Keratinocyte (primary cell): ENCODE measurements at regions not wholly inside any gene's neighbourhood (a gene's known extent, or its start where the extent isn't known, plus 50 kb on each side); places are given as distances from the start of the nearest gene placed in this dataset.

Source experiments
- DNase-seq: peaks from one replicate; pipeline ENCODE4 v3.0.0-alpha.2; 2011; ENCODE audit warnings: low read depth, missing footprints, low spot score
- FAIRE-seq: peaks from 2 replicates; lab custom pipeline; 2011; peaks lifted over from hg19 to GRCh38; lab: Jason Lieb, UNC
- H2AFZ ChIP-seq: 2 replicates; pipeline ENCODE4 v1.6.0; 2012; ENCODE audit warnings: low read length, control low read depth, inconsistent platforms; ENCODE audit not compliant: control insufficient read depth
- H3K27ac ChIP-seq: 2 replicates; pipeline ENCODE4 v1.5.1; 2011; ENCODE audit warnings: low read length; ENCODE audit not compliant: control insufficient read depth, insufficient read depth
- H3K27me3 ChIP-seq: 3 replicates; pipeline ENCODE4 v1.6.0; 2011; ENCODE audit warnings: low read length; ENCODE audit not compliant: control insufficient read depth, insufficient read depth; ENCODE audit errors: extremely low read depth
- H3K36me3 ChIP-seq, 2 experiments: 2 replicates in 1 of 2; 3 replicates in 1 of 2; pipeline ENCODE4 v1.5.1; 2011; ENCODE audit warnings: low read length in 2 of 2, mild to moderate bottlenecking in 1 of 2; ENCODE audit not compliant: control insufficient read depth in 2 of 2, insufficient read depth in 2 of 2; ENCODE audit errors: extremely low read depth in 1 of 2
- H3K4me1 ChIP-seq: 3 replicates; pipeline ENCODE4 v1.5.1; 2011; ENCODE audit warnings: low read length; ENCODE audit not compliant: control insufficient read depth, insufficient read depth; ENCODE audit errors: extremely low read depth
- H3K4me2 ChIP-seq: 3 replicates; pipeline ENCODE4 v1.6.0; 2011; ENCODE audit warnings: low read depth, low read length; ENCODE audit not compliant: control insufficient read depth, insufficient read depth; ENCODE audit errors: extremely low read depth
- H3K4me3 ChIP-seq, 3 experiments: fragments of 200-600 bp in 1 of 3; sonication (generic) in 1 of 3; 2 replicates in 2 of 3; 3 replicates in 1 of 3; pipeline ENCODE4 v1.5.1; 2011 to 2016; ENCODE audit warnings: low read length in 3 of 3, mild to moderate bottlenecking in 3 of 3, control low read depth in 2 of 3, inconsistent platforms in 1 of 3, low read depth in 1 of 3, mixed read lengths in 1 of 3, mixed run types in 1 of 3, moderate library complexity in 1 of 3; ENCODE audit not compliant: control insufficient read depth in 2 of 3, insufficient read depth in 2 of 3; ENCODE audit errors: extremely low read depth in 1 of 3
- H3K79me2 ChIP-seq: 2 replicates; pipeline ENCODE4 v1.6.0; 2012; ENCODE audit warnings: low read length; ENCODE audit not compliant: control insufficient read depth, insufficient read depth
- H3K9ac ChIP-seq: 3 replicates; pipeline ENCODE4 v1.6.0; 2011; ENCODE audit warnings: low read length; ENCODE audit not compliant: control insufficient read depth, insufficient read depth; ENCODE audit errors: extremely low read depth
- H3K9me1 ChIP-seq: 3 replicates; pipeline ENCODE4 v1.6.0; 2011; ENCODE audit warnings: low read length; ENCODE audit not compliant: control insufficient read depth, insufficient read depth; ENCODE audit errors: extremely low read depth
- H3K9me3 ChIP-seq: 2 replicates; pipeline ENCODE4 v1.5.1; 2012; ENCODE audit warnings: low read depth, low read length; ENCODE audit not compliant: control insufficient read depth
- H4K20me1 ChIP-seq: 3 replicates; pipeline ENCODE4 v1.6.0; 2011; ENCODE audit warnings: low read length; ENCODE audit not compliant: control insufficient read depth, insufficient read depth; ENCODE audit errors: extremely low read depth
- EZH2 ChIP-seq: IDR thresholded peaks from one replicate; pipeline ENCODE4 v1.6.1; 2012; ENCODE audit warnings: inconsistent platforms, mild to moderate bottlenecking, low read length, moderate library complexity
- dilution Hi-C: fragments of 300-500 bp; cut with MboI; formaldehyde crosslinking; loops from one replicate; pipeline ENCODE4 v1.7.0; 2020; ENCODE audit warnings: low sequenced_read_pairs; ENCODE audit not compliant: extremely low pct_ligation_motif_present
- TF ChIP-seq, protein P1 (sequence below), 3 experiments: IDR thresholded peaks in 1 of 3; conservative IDR thresholded peaks in 1 of 3; optimal IDR thresholded peaks in 1 of 3; 2 replicates in 2 of 3; 3 replicates in 1 of 3; pipeline versions ENCODE3 to v1.5.1; 2011; ENCODE audit warnings: low read length in 3 of 3, mild to moderate bottlenecking in 3 of 3, moderate library complexity in 2 of 3, control low read depth in 1 of 3, inconsistent platforms in 1 of 3; ENCODE audit not compliant: insufficient read depth in 2 of 3; ENCODE audit errors: extremely low read depth in 1 of 3

DNA sequence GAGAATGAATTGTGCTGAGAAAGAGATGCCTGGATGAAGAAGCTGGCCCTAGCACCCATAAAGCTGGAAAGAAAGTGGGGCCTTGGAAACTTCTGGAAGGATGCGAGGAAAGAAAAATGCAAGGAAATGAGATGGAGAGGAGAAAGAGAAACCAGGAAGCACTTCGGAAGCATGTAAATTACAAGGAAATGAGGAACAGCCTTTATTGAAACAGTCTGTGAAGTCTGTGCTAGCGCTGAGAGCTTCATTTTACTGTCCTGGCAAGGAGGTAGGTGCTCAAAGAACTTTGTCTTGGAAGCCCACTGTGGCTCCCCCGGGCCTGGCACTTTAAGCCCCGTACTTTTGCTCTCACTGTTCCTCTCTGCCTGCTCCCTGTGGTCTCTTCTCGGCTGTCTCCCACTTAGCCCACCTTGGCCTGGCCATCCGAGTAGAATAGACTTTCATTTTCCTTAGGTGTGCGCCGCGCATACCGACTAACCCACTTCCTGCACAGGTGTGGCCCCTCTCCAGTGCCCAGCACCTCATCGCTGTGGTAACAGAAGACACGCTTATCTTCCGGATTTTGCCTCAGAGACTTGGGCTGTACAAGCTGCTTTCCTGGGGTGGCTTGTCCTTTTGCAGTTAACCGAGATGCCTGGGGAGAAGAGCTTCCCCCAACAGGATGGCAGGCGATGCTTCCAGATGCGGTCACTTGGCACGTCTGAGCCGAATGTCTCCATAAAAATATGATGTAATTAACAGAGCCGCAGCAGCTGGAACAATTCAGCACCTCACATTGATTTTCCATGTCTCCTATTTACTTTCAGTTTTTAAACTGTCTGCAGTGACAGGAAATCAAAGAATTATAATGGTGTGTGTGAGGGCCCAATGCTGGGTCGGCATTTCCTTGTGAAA lies 199.6 kb downstream of the HRH4 start:
- Histone ChIP-seq H3K79me2 (no peaks in the 10 kb centered on the region), H2AFZ (peak overlapping the region; percentile 92), H3K27me3 (peaks cover 4% of the 10 kb centered on the region), H3K4me1 (peaks cover 6% of the 10 kb centered on the region), H3K9ac (no peak overlapping the region), H3K9me1 (no peaks in the 10 kb centered on the region), H3K4me3 (peak overlapping the region in 2 of 3 experiments; percentile 39 to 45), H3K36me3 (no peaks in the 10 kb centered on the region), H4K20me1 (no peaks in the 10 kb centered on the region), H3K27ac (no peak overlapping the region), H3K4me2 (peak overlapping the region; percentile 76), H3K9me3 (no peaks in the 10 kb centered on the region)
- FAIRE-seq (peak; percentile 34), DNase-seq (no peak)
- TF ChIP-seq, protein P1, sequence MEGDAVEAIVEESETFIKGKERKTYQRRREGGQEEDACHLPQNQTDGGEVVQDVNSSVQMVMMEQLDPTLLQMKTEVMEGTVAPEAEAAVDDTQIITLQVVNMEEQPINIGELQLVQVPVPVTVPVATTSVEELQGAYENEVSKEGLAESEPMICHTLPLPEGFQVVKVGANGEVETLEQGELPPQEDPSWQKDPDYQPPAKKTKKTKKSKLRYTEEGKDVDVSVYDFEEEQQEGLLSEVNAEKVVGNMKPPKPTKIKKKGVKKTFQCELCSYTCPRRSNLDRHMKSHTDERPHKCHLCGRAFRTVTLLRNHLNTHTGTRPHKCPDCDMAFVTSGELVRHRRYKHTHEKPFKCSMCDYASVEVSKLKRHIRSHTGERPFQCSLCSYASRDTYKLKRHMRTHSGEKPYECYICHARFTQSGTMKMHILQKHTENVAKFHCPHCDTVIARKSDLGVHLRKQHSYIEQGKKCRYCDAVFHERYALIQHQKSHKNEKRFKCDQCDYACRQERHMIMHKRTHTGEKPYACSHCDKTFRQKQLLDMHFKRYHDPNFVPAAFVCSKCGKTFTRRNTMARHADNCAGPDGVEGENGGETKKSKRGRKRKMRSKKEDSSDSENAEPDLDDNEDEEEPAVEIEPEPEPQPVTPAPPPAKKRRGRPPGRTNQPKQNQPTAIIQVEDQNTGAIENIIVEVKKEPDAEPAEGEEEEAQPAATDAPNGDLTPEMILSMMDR (optimal IDR thresholded peaks at IDR 0.05 in 1 of 3, IDR thresholded peaks at IDR 0.05 in 1 of 3, conservative IDR thresholded peaks at IDR 0.05 in 1 of 3; ENCODE audit: extremely low read depth in 1 of 3, insufficient read depth in 2 of 3, low read length in 3 of 3), result no peak
- TF ChIP-seq EZH2, result no peak
- dilution Hi-C loops, result no loop called here

DNA sequence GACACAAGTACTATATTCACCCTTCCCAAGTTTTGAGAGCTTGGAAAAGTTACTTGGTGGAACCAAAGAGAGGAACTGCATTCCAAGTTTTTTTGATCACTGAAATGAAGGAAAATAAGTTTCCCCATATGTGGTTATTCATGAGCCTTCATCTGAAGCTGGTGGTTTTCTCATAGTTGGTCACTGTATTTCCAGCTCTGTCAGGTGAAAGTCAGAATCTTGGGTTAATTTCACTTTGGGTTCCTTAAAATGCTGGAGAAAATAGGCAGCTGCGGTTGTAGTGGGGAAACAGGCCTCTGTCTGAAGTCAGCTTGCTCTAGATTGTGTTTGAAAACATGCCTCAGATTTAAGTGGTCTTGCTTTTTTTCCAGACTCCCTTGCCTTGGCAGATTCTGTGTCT lies 200.5 kb downstream of the HRH4 start:
- H3K4me2 ChIP-seq, result no peak overlapping the region
- no peaks in the 10 kb centered on the region for H3K9me1 ChIP-seq
- H3K27me3 ChIP-seq, result peaks cover 4% of the 10 kb centered on the region
- dilution Hi-C loops, result no loop called here
- no peak overlapping the region for H3K9ac ChIP-seq
- no peaks in the 10 kb centered on the region for H3K9me3 ChIP-seq
- no peak overlapping the region for H3K27ac ChIP-seq
- TF ChIP-seq, protein P1 (optimal IDR thresholded peaks at IDR 0.05 in 1 of 3, IDR thresholded peaks at IDR 0.05 in 1 of 3, conservative IDR thresholded peaks at IDR 0.05 in 1 of 3; ENCODE audit: extremely low read depth in 1 of 3, insufficient read depth in 2 of 3, low read length in 3 of 3), result no peak
- no peak for TF ChIP-seq EZH2
- H3K4me3 ChIP-seq, result no peak overlapping the region
- H4K20me1 ChIP-seq, result no peaks in the 10 kb centered on the region
- H3K4me1 ChIP-seq, result peaks cover 6% of the 10 kb centered on the region
- FAIRE-seq, result no peak
- H3K36me3 ChIP-seq, result no peaks in the 10 kb centered on the region
- H3K79me2 ChIP-seq, result no peaks in the 10 kb centered on the region
- no peak overlapping the region for H2AFZ ChIP-seq
- DNase-seq, result no peak
